NCI-H526 (cell line): ENCODE measurements at regions not wholly inside any gene's neighbourhood (a gene's known extent, or its start where the extent isn't known, plus 50 kb on each side); places are given as distances from the start of the nearest gene placed in this dataset.
"Not testable (repeated sequence)": the region's sequence is repeated elsewhere in the genome, so short reads cannot be mapped to it uniquely, and the experiment has no call there.

Experiments
- DNase-seq, 2 experiments: peaks; one replicate each; lab custom pipeline; 2025; lab: John Stamatoyannopoulos, UW

DNA sequence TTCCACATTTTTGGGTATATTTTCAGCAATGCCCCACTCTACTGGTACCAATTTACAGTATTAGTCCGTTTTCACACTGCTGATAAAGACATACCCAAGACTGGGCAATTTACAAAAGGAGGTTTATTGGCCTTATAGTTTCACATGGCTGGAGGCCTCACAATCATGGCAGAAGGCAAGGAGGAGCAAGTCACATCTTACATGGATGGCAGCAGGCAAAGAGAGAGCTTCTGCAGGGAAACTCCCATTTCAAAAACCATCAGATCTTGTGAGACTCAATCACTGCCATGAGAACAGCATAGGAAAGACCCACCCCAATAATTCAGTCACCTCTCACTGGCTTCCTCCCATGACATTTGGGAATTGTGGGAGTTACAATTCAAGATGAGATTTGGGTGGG, 722.9 kb downstream of the NTRK3 start:
- DNase-seq: not testable (repeated sequence)

DNA sequence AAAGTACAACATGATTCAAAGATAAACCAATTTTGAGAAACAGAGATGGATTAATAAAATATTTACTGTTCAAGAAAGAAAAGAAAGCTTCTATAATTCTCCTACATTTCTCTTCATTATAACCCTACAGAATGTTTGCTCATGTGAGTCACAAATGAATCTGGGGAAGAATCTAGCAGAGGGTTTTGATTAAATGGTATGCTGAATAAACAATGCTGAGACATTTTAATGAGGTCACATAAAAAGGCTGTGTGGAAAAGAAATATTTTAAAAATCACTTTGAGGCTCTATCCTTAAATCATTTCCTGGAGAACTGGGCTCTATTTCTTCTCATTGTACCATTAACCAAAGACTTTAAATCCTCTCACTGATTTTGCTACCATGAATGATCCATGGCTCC, 727.7 kb downstream of the NTRK3 start:
- no peak for DNase-seq

DNA sequence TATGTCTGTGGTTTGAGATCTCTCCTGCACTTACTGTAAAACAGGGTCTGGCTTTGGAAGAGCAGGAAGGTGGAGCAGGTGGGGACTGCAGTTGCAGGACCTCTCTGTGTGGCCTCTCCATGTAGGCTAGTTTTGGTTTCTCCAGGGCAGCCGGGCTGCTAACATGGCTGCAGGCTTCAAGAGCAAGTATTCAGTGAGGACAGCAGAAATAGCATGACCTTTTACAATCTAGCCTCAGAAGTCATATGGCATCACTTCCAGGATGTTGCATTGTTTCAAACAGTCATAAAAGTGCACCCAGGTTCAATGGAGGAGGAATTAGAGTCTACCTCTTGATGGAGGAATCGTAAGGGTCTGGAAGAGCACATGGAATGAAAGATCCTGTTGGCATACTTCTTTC, 728.7 kb downstream of the NTRK3 start:
- DNase-seq: no peak

DNA sequence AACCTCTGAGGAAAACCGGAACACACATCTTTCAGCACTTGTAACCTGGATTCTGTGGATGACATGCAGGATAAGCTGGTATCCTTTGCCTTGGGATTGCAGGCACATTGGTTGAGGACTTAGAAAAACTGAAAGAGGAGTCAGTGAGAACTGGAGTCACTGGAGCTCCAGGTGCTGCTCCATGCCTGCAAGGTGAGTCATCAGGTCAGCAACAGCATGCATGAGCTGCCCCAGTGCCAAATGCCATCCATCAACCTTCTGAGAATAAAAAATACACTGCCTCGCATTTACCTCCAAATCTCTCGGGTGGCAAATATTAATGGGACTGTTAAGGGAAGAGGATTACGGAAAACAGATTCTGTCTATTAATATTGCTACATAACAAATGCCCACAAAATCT, 729.1 kb downstream of the NTRK3 start:
- no peak for DNase-seq

DNA sequence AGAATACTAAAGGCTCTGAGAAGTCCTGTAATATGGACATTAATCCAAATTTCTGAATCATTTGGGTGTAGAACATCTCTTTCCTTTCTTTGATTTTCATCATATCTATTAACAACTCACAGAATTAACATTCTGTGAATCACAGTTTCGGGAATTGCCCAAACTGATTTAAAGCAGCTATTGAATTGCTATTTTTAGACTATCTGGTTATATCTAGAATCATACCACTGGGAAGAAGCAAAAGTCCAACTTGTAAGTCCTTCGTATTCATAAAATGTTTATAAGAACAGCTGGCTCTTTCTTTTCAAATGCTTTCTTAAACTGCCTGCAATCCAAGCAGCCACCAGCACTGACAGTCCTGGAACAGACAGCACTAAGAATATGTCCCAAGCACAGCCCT, 733.0 kb downstream of the NTRK3 start:
- no peak for DNase-seq

DNA sequence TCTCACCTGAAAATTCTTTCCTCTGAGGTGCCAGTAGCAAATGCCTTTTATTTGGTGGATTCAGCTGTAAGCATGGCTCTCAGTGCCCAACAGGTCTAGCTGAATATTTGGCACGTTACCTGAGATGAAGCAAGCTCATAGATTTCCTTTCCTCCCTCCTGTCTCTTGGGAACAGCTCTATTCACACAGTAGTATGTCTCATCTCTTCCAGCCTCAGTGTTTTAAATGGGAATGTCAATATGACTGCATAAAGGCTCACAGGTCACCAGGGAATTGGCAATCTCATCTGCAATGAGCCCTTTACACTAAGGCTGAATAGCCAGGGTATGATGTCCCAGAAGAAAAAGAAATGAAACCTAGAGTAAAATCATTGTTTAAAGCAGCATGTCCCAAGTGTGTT, 733.5 kb downstream of the NTRK3 start:
- no peak for DNase-seq

DNA sequence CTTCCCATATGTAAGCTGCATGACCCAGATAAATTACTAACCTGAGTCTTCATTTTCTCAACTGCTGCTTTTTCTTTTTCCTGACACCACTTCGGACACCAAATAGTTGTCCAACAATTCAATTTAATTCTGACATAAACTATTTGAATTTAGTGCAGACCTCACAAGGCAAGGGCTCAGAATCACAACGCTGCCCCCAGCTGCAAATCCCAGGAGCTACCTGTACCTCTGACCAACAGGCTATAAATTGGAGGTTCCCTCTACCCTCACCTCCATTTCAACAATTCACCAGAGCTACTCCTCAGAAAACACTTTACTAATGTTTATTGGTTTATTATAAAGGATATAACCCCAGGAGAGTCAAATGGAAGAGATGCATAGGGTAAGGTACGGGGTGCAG, 737.6 kb downstream of the NTRK3 start:
- DNase-seq: no peak

DNA sequence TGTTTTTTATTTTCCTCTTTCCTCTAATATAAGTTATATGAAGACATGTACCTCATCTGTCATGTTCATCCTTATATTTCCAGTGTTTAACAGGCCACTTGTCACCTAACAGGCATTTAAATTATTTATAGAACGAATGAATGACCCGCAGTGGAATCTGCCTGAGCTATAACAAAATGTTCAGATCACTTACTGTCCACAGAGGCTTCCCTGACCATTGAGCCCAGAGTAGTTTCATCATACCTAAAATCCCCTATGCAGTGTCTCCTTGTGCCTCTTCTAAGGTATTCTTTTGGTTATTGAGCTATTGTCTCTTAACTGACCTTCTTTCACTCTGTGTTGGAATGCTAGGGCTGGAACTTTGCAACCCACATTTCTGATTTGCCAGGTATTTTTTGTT, 748.5 kb downstream of the NTRK3 start:
- no peak for DNase-seq

DNA sequence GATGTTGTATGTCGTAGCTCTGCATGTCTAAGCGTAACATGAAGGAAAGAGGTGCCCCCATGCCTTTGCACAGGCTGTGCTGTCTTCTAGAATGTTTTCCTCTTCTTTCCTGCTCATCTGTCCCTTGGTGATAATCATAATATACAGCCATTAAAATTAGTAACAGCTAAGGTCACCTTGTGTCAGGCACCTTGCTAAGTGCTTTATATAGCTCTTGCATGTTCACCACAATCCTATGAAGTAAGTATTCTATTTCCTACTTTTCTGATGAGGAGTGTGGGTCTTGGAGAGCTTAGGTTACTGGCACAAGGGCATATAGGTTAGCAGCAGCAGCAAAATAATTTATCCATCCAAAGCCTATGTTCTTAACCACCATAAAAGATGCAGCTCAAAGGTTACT, 754.4 kb downstream of the NTRK3 start:
- no peak for DNase-seq

DNA sequence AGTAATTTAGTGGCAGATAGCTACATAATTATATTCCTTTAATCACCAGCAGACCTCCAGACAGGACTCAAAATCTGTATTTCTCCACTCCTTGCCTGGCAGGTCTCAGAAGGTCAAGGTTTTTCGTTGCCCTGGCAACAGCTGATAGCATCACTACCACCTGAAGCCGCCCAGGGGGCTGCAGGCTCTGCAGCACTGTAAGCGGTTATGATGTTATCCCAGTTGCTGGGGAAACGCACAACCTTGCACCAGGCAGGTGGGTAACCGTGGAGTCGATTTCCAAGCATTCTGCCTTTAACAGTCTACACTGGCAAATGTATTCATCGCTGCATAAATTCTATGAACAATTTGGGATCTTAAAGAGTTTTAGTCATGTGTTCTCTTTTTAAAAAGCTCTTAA, 756.3 kb downstream of the NTRK3 start:
- peak; percentile 12 to 17 for DNase-seq

DNA sequence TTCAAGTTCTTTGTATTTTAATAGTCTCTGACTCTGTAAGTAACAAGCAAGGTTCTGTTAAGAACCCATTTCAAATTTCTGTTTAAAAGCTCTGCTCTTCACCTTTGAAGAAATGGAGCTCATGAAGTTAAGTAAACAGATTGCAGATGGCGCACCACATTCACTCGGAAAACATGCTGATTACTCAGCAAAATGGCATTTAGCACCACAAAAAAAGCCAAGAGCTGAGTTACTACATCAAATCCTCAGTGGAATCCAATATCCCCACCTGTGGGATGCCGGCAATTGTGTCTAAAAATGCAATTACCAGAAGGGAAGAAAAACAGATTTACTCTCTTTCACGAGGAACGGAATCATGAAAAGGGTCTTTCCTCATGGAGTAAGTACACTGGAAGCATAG, 758.0 kb downstream of the NTRK3 start:
- no peak for DNase-seq

DNA sequence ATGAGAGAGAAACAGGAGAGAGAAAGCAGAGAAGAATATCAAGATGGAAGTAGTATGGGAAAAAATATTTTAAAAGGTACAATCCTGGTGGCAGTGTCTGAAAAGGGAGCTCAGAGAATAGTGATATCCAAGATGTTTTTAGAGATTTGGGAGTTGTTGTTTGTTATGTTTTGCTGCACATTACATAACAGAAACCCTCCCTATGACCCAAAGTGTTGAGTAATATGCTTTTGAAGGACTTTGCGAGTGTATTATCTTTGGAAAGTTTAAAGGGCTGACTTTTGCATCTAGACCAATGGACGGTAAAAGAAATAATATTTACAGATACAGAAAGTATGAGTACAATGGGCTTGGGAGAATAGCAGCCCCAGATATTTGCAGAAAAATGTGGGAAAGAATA, 759.7 kb downstream of the NTRK3 start:
- no peak for DNase-seq

DNA sequence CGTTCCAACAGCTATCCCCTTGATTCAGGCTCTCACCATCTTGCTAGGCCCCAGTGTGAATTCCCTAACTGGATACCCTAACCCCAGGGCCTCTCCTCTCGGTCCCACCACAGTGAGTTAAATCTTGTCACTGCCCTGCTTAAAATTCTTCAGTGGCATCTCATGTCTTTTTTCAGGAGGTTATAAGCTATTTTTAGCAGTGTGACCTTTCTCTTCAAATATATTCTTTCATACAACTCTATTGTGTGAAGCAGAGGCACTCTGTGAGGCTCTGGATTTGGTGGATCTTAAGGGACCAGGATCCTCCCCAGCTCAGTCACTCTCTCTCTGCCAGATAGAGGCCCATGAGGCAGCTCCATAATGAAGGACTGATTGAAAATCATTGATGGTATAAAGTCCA, 760.4 kb downstream of the NTRK3 start:
- no peak for DNase-seq

DNA sequence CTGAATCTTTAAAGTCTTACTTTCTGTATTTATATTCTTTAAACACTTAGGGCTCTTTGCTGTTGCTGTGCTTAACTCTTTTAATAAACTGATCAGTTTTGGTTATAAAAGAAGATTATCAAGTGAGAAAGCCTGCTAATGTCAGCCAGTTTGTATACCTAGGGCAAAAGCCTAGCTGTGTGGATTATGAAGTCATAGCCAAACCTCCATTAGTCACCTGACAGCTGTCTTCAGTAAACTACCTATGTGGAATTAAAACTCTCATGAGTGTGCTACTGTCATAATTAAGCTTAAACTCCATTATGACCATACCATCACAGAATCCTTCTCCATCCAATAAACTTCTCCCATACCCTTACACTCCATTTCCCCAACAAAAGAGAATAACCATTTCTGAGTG, 762.7 kb downstream of the NTRK3 start:
- DNase-seq: no peak

DNA sequence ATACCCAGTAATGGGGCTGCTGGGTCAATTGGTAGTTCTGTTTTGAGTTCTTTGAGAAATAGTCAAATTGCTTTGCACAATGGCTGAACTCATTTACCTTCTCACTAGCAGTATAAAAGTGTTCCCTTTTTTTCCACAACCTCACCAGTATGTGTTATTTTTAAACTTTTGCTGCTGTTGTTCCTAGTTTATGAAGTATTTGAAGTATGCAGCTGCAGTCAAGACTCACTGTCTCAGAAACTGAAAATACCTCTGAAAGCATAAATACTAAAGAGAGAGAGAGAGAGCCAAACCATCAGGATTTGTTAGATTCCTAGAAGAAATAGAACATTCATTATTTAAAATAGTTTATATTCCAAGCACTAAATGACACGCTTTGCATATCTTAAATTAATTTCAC, 764.2 kb downstream of the NTRK3 start:
- DNase-seq: no peak

DNA sequence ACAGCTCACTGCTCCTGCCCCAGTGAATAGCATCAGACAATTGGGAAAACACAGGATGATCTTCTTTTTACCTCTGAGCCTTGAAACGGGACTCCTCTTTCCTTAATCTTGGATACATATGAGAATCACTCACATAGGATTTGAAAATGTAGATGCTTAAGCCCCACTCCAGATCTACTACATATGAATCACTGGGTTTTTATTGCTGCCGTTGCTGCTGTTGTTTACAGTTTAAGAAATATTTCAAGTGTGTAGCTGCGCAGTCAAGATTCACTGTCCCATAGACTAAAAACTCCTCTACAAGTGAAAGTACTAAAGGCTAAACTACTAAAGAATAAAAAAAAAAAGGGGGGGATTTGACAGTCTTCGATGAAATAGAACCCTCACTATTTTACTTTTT, 765.9 kb downstream of the NTRK3 start:
- no peak for DNase-seq

DNA sequence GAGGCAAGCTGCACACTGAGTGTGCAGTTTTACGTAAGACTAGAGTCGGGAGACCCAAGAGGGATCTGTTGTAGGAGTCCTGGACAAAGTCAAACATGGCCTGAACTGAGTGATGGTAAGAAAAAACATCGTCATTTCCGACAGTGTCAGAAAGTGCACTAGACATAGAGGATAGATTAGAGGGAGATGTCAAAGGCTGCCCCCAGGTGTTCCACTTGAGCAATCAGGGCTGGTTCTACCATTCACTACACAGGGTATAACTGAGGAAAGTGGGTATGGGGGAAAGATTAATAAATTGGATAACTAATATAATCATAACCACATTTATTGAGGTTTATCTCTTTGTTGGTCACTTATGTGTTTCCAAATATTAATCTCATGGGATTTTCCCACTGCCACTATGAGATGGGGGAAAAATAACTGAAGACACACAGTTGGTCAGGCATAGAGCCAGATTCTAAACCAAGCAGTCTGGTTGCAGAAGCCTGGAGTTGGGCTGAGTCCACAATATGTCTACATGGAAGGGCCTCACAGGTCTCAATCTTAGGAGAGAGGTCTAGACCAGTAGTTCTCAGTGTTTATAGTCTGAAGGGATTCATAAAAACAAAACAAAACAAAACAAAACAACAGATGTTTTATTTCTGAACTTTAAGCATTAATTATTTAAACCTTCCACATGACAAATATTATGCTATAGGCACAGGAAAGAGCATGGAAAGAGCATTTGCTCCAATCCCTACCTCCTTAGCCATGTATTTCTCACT, 766.5 kb downstream of the NTRK3 start:
- DNase-seq: no peak

DNA sequence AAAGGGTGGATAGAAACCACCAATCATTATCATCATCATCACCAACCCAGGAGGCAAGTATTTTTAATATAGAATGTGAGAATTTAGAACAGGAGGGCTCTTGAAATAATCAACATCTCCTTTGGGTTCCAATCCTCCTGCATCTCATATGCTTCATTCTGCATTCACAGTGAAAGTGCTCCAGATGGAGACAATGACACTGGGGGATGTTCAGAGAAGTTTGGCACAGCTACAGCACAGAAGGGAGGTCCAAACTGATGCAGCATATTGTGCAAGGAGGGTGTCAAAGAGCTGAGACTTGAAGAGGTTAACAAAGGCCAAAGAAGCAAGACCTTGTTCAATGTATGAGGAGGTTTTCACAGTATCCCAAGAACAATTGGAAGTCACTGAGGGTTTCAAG, 767.1 kb downstream of the NTRK3 start:
- DNase-seq: no peak

DNA sequence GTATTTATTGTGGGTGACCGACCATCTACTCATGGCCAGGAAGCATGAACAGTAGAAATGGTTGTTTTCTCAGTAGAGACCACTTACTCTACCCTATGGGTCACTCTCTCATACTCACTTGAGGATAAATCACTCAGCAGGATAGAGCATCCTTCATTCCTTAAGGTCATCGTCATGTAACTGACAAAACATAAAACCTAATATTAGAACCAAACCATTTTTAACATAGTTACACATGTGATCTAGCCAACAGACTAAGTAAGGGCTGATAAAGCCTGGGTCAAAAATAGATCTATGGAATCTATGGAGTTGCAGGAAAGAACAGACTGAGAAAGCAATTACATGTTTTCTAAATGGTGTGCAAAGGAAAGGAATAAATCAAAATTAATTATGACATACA, 769.1 kb downstream of the NTRK3 start:
- DNase-seq: no peak

DNA sequence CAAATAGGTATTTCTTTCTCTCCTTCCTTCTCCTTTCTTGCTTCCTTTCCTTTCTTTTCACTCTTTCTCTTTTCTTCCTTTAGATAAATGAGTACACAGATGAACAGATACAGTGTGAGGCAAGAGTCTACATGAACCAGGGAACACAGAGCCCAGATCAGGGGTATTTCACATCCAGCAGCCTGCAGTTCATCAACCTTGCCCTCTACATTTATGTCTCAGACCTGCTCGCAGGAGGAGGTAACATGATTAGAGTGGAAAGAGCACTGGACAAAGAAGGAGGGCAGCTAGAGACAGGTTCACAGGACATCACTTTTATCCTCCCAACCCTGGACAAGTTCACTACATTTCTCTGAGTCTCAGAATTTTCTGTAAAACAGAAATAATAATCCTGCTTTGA, 773.1 kb downstream of the NTRK3 start:
- DNase-seq: no peak

DNA sequence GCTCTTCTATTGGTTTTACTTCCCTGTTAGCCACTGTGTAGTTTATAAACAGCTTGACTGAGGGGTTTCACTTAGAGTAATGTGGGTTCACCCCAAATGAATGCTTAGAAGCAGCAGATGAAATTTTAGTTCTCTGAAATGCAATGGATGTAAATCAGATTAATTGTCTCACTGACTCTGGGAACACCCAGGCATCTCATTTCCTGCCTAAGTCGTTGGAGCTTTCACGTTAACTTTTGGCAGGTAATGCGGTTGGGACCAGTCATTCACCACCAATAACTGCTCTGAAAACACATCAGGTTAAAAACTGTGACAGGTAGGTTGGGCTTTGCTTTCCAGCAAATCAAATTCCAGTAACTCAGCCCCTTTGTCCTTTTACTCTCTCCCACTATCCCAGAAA, 775.4 kb downstream of the NTRK3 start:
- no peak for DNase-seq

DNA sequence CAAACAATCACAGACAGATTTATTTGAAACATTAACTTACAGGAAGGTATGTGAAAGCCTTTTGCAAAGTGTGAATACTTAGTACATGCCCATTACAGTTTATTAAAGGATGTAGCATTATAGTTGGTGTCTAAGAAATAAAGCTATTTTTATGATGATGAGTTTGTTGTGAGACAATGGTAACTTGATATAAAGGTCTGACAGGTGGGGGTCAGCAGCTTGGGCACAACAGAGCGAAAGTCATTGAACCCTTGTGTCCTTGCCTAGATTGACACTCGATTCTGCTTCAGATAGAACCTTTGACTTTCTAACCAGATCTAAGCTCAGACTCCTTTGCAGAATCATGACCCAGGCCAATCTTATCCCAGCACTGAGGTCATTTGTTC, 777.9 kb downstream of the NTRK3 start:
- no peak for DNase-seq

DNA sequence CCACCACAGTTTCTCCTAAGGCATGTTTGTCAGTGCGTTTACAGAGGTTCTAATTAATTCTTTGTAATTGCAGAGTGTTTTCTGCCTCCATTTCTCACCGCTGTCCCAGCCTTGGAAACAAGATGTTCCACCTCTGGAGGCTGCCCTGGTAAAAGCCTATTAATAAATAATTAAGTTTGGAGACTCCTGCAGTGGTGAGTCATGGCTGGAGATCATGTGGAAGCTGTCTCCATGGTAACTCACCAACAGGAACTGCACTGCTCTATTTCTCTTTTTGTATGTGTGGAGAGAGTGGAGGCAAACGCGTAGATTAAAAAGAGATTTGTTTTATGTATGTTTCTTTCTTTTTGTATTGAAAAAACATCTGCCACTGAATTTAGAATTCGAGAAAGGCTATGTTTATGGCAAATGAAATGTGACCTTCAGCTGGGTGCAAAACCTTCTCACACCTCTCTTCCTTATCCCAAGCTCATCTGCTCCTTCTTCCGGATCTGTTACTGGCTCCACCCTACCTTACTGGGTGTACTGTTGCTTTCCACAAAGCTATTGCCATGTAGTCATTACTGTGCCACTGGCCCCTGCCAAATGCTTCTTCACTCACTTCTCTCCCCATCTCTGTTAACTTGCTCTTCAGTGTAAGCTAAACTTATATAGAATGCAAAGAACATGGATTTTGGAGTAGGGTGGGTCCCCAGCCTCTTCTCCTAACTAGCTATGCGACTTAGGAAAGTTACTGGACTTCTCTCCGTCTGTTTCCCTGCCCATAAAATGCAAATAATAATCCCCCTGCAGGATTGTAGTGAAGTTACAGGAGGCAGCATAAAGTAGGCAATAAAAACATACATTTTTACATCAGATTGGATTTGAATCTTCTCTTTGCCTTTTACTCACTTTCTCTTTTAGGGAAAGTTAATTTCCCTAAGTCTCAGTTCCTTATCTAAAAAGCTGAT, 778.5 kb downstream of the NTRK3 start:
- DNase-seq: peak; percentile 27 to 39
